ENCODE measurements at regions not wholly inside any gene's neighbourhood (a gene's known extent, or its start where the extent isn't known, plus 50 kb on each side); places are given as distances from the start of the nearest gene placed in this dataset.

DNA sequence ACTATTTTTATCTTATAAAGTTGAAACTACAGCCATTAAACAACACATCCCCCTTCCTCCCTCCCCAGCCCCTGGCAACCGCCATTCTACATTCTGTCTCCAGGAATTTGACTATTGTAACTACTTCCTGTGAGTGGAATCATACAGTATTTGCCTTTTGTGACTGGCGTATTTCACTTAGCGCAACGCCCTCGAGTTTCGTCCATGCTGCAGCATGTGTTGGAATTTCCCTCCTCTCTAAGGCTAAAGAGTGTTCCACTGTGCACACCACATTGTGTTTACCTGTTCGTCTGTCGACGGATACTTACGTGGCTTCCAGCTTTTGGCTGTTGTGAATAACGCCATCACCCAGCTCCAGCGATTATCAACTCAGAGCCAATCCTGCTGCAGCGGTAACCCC lies 52.0 kb upstream of the DLG1 start:
- H3K9me3 Mint-ChIP-seq: no peaks in the 10 kb centered on the region
- peaks cover 28% of the 10 kb centered on the region for H3K4me1 Mint-ChIP-seq
- H3K27me3 Mint-ChIP-seq (ENCODE audit: low read depth): peaks cover 2% of the 10 kb centered on the region
- H3K4me3 Mint-ChIP-seq: no peak overlapping the region
- no peak for TF ChIP-seq CTCF (conservative IDR thresholded peaks at IDR 0.05)
- H3K36me3 Mint-ChIP-seq (ENCODE audit: low read depth): no peaks in the 10 kb centered on the region
- DNase-seq (ENCODE audit: low read depth, low spot score): no peak
- H3K27ac Mint-ChIP-seq (ENCODE audit: unreplicated experiment): no peak overlapping the region

GRCh38 chr3:197349368-197349767 lies 51.0 kb upstream of the DLG1 start:
- Mint-ChIP-seq H3K9me3 (no peaks in the 10 kb centered on the region), H3K27ac (ENCODE audit: unreplicated experiment) (no peak overlapping the region), H3K36me3 (ENCODE audit: low read depth) (no peaks in the 10 kb centered on the region), H3K27me3 (ENCODE audit: low read depth) (peaks cover 2% of the 10 kb centered on the region), H3K4me3 (no peak overlapping the region), H3K4me1 (peaks cover 22% of the 10 kb centered on the region)
- no peak for TF ChIP-seq CTCF (conservative IDR thresholded peaks at IDR 0.05)
- DNase-seq (ENCODE audit: low read depth, low spot score): no peak
